K562 (cell line): ENCODE measurements at regions not wholly inside any gene's neighbourhood (a gene's known extent, or its start where the extent isn't known, plus 50 kb on each side); places are given as distances from the start of the nearest gene placed in this dataset.

Source experiments
- ATAC-seq: fragments of 200-7000 bp; cut with Tn5 transposase; 3 replicates; pipeline ENCODE4 v1.9.1; 2020; ENCODE audit warnings: moderate library complexity
- BruUV-seq: library from RNA; stranded (reverse); fragments of 400-500 nt; replicated peaks from 2 replicates; lab custom pipeline; 2021; lab: Mats Ljungman, UMichigan
- CTCF ChIA-PET: fragments of 300-600 bp; formaldehyde crosslinking; extraction: SDS; loops from one replicate; lab custom pipeline; 2021; ENCODE audit warnings: low intra/inter-chr PET ratio; lab: Yijun Ruan, JAX
- POLR2A ChIA-PET: fragments of 300-600, 350-650 bp; sonication (Branson Sonifier 250); formaldehyde crosslinking; extraction: SDS; loops from one replicate; lab custom pipeline; 2021; ENCODE audit warnings: antibody characterized with exemption, inconsistent platforms; lab: Yijun Ruan, JAX
- DNase-seq, 4 experiments: peaks; one replicate each; pipeline versions ENCODE4 v3.0.0 to v3.0.0-alpha.2; 2011 to 2018; ENCODE audit warnings: low spot score in 3 of 4, mixed read lengths in 3 of 4; ENCODE audit errors: extremely low read depth in 1 of 4
- FAIRE-seq: peaks from 2 replicates; lab custom pipeline; 2011; peaks lifted over from hg19 to GRCh38; lab: Jason Lieb, UNC
- H2AFZ ChIP-seq: 2 replicates; pipeline ENCODE4 v1.6.0; 2011; ENCODE audit warnings: low read depth, low read length, control low read depth, inconsistent platforms
- H3K27ac ChIP-seq: fragments of 200-600 bp; 3 replicates; pipeline ENCODE4 v1.8.0; 2011; ENCODE audit warnings: low read depth, mild to moderate bottlenecking, control low read depth, inconsistent platforms, low read length, moderate library complexity, mixed read lengths; ENCODE audit errors: extremely low read depth
- H3K27me3 ChIP-seq, 2 experiments: fragments of 300-600 bp in 1 of 2; 2 replicates in 1 of 2; 3 replicates in 1 of 2; pipeline versions ENCODE4 v1.6.0 to v1.8.0; 2011; ENCODE audit warnings: inconsistent platforms in 2 of 2, low read length in 2 of 2, mild to moderate bottlenecking in 1 of 2, mixed read lengths in 1 of 2, moderate library complexity in 1 of 2; ENCODE audit not compliant: control insufficient read depth in 2 of 2, insufficient read depth in 2 of 2
- H3K36me3 ChIP-seq: fragments of 300-600 bp; 3 replicates; pipeline ENCODE4 v1.8.0; 2011; ENCODE audit warnings: mild to moderate bottlenecking, low read length, inconsistent platforms; ENCODE audit not compliant: control insufficient read depth, insufficient read depth
- H3K4me1 ChIP-seq, 2 experiments: fragments of 200-600 bp in 1 of 2; replicated peaks in 1 of 2; 2 replicates in 1 of 2; 3 replicates in 1 of 2; pipeline versions ENCODE4 v1.5.1 to v1.8.0; 2011; ENCODE audit warnings: inconsistent platforms in 2 of 2, low read length in 2 of 2, mild to moderate bottlenecking in 1 of 2, mixed read lengths in 1 of 2, moderate library complexity in 1 of 2; ENCODE audit not compliant: control insufficient read depth in 2 of 2, insufficient read depth in 2 of 2
- H3K4me2 ChIP-seq: 2 replicates; pipeline ENCODE4 v1.6.1; 2011; ENCODE audit warnings: low read length, control low read depth, inconsistent platforms, mixed read lengths; ENCODE audit not compliant: insufficient read depth
- H3K4me3 ChIP-seq: fragments of 200-600 bp; sonication (generic), shearing (Covaris generic); 2 replicates; pipeline ENCODE4 v1.5.1; 2016; ENCODE audit warnings: control low read depth, inconsistent platforms
- H3K79me2 ChIP-seq: fragments of 200-600 bp; 3 replicates; pipeline ENCODE4 v1.8.0; 2011; ENCODE audit warnings: low read length, inconsistent platforms; ENCODE audit not compliant: control insufficient read depth, insufficient read depth
- H3K9ac ChIP-seq, 2 experiments: 2 replicates each; pipeline versions ENCODE4 v1.6.0 to v1.6.1; 2011; ENCODE audit warnings: low read depth in 2 of 2, low read length in 2 of 2, control low read depth in 1 of 2, inconsistent platforms in 1 of 2, mild to moderate bottlenecking in 1 of 2, mixed read lengths in 1 of 2; ENCODE audit not compliant: insufficient read depth in 1 of 2
- H3K9me1 ChIP-seq: one replicate; pipeline ENCODE4 v1.6.0; 2011; ENCODE audit warnings: inconsistent platforms, mild to moderate bottlenecking, low read length, moderate library complexity; ENCODE audit not compliant: control insufficient read depth, insufficient read depth
- H3K9me3 ChIP-seq: replicated peaks from 2 replicates; pipeline ENCODE4 v1.5.1; 2011; ENCODE audit warnings: low read depth, low read length, inconsistent platforms; ENCODE audit not compliant: control insufficient read depth, insufficient read depth
- H4K20me1 ChIP-seq: replicated peaks from 2 replicates; pipeline ENCODE4 v1.6.1; 2011; ENCODE audit warnings: low read length, inconsistent platforms, mixed read lengths; ENCODE audit not compliant: control insufficient read depth, insufficient read depth
- BRF2 ChIP-seq: IDR thresholded peaks from 3 replicates; pipeline ENCODE4 v1.6.1; 2011; ENCODE audit warnings: borderline replicate concordance, mild to moderate bottlenecking; ENCODE audit not compliant: insufficient read length, insufficient read depth
- DMBX1 ChIP-seq: fragments of 250-450 bp; sonication (Bioruptor Pico); IDR thresholded peaks from 2 replicates; pipeline ENCODE4 v1.8.0; 2022; ENCODE audit warnings: inconsistent platforms, mild to moderate bottlenecking, moderate library complexity, borderline replicate concordance
- FOXA1 ChIP-seq: fragments of 450-650 bp; IDR thresholded peaks from 2 replicates; pipeline ENCODE4 v1.6.1; 2016; ENCODE audit warnings: mild to moderate bottlenecking, borderline replicate concordance
- HEY1 ChIP-seq: fragments of 250-450 bp; sonication (Bioruptor Pico); IDR thresholded peaks from 2 replicates; pipeline ENCODE4 v1.5.0; 2020; ENCODE audit warnings: mild to moderate bottlenecking, moderate library complexity, borderline replicate concordance
- JUNB ChIP-seq: fragments of 450-650 bp; formaldehyde crosslinking; conservative IDR thresholded peaks from 2 replicates; pipeline ENCODE4 v1.4.0; 2020; ENCODE audit warnings: mild to moderate bottlenecking
- MBD1 ChIP-seq: fragments of 250-450 bp; sonication (Bioruptor Pico); IDR thresholded peaks from 2 replicates; pipeline ENCODE4 v1.8.0; 2022; ENCODE audit warnings: inconsistent platforms
- MCM7 ChIP-seq, 2 experiments: fragments of 450-650 bp; IDR thresholded peaks; 2 replicates each; pipeline ENCODE4 v1.6.1; 2016 to 2018
- NFIC ChIP-seq: fragments of 450-650 bp; IDR thresholded peaks from 2 replicates; pipeline ENCODE4 v1.6.1; 2017; ENCODE audit warnings: mild to moderate bottlenecking, inconsistent platforms
- NR1H2 ChIP-seq: sonication (generic); formaldehyde crosslinking; IDR thresholded peaks from 2 replicates; pipeline ENCODE4 v1.4.0; 2020; ENCODE audit warnings: mild to moderate bottlenecking, missing genetic modification reagents
- NR2C2 ChIP-seq, 2 experiments: fragments of 200-800 bp in 1 of 2; sonication (Bioruptor generic) in 1 of 2; sonication (generic) in 1 of 2; formaldehyde crosslinking in 1 of 2; IDR thresholded peaks; 2 replicates each; pipeline versions ENCODE4 v1.6.1 to v1.8.0; 2016 to 2022; ENCODE audit warnings: mild to moderate bottlenecking in 1 of 2, missing compliant biosample characterization in 1 of 2, missing genetic modification characterization in 1 of 2, missing genetic modification reagents in 1 of 2
- PBX2 ChIP-seq, 2 experiments: IDR thresholded peaks in 1 of 2; conservative IDR thresholded peaks in 1 of 2; 2 replicates each; pipeline ENCODE4 v1.6.1; 2016; ENCODE audit warnings: low read depth in 2 of 2, mild to moderate bottlenecking in 1 of 2, missing compliant biosample characterization in 1 of 2, missing genetic modification characterization in 1 of 2, moderate library complexity in 1 of 2
- U2AF1 ChIP-seq: fragments of 200-400 bp; formaldehyde crosslinking; optimal IDR thresholded peaks from 2 replicates; pipeline ENCODE3; 2017; ENCODE audit warnings: mild to moderate bottlenecking, low read depth, low read length, moderate library complexity
- in situ Hi-C: fragments of 300-500 bp; cut with MboI; formaldehyde crosslinking; loops from 4 replicates; pipeline ENCODE4 v1.15.0; 2018; ENCODE audit warnings: inconsistent platforms, mixed read lengths
- intact Hi-C: fragments of 100-400 bp; cut with micrococcal nuclease; formaldehyde crosslinking; loops from 2 replicates; pipeline ENCODE4 v1.14.2; 2022

GRCh38 chr5:148776261-148776660 is 50.1 kb upstream of the ADRB2 start:
- in situ Hi-C loops = no loop called here
- Histone ChIP-seq H3K4me2 (no peak overlapping the region), H2AFZ (no peak overlapping the region)

More at GRCh38 chr5:148776261-148776660, 50.1 kb upstream of the ADRB2 start:
- Histone ChIP-seq H3K36me3 (no peaks in the 10 kb centered on the region), H3K79me2 (no peaks in the 10 kb centered on the region), H3K27ac (no peak overlapping the region), H3K9me1 (no peaks in the 10 kb centered on the region), H3K9ac (no peak overlapping the region), H3K9me3 (no peaks in the 10 kb centered on the region), H3K4me3 (no peak overlapping the region), H3K27me3 (0 out of 5 replicates have a peak, but pooled peaks cover 0 to 5% of the 10 kb centered on the region in 2 experiments), H4K20me1 (no peaks in the 10 kb centered on the region; the same call in 1 of the 2 replicates), H3K4me1 (peaks cover 0 to 3% of the 10 kb centered on the region in 2 experiments; a peak in 2 of 5 replicates)
- CTCF ChIA-PET = no interaction called here
- TF ChIP-seq MBD1 (no peak), DMBX1 (CRISPR knock-in tag) (no peak), U2AF1 (no peak), HEY1 (CRISPR knock-in tag) (no peak), FOXA1 (no peak), NR1H2 (no peak), JUNB (CRISPR knock-in tag) (no peak), PBX2 (CRISPR knock-in tag; IDR thresholded peaks at IDR 0.05; ENCODE audit: low read depth) (no peak), PBX2 (tag; conservative IDR thresholded peaks at IDR 0.05; ENCODE audit: low read depth) (no peak), NR2C2 (CRISPR knock-in tag; IDR thresholded peaks at IDR 0.05) (no peak), NR2C2 (tag; IDR thresholded peaks at IDR 0.05) (no peak), BRF2 (no peak), NFIC (no peak), MCM7 (IDR thresholded peaks at IDR 0.05) (no peak)
- POLR2A ChIA-PET = no interaction called here
- no TSS peak for BruUV-seq
- FAIRE-seq = no peak
- no peak for DNase-seq
- intact Hi-C loops = no loop called here
- no peak for ATAC-seq
